Type B pancreatic cell (in vitro differentiated cells): ENCODE measurements at regions not wholly inside any gene's neighbourhood (a gene's known extent, or its start where the extent isn't known, plus 50 kb on each side); places are given as distances from the start of the nearest gene placed in this dataset.

Experiments
- DNase-seq: peaks from one replicate; pipeline ENCODE4 v3.0.0; 2021; ENCODE audit warnings: mixed read lengths; ENCODE audit not compliant: unreplicated experiment; ENCODE audit errors: extremely low spot score
- H3K27ac Mint-ChIP-seq: 2 replicates; pipeline ENCODE4 v1.8.0; 2021; ENCODE audit warnings: mild to moderate bottlenecking, mixed read lengths
- H3K27me3 Mint-ChIP-seq: 2 replicates; pipeline ENCODE4 v1.8.0; 2021; ENCODE audit warnings: mixed read lengths
- H3K36me3 Mint-ChIP-seq: 2 replicates; pipeline ENCODE4 v1.8.0; 2021; ENCODE audit warnings: mixed read lengths
- H3K4me1 Mint-ChIP-seq: one replicate; pipeline ENCODE4 v1.8.0; 2021; ENCODE audit warnings: mixed read lengths; ENCODE audit not compliant: unreplicated experiment
- H3K4me3 Mint-ChIP-seq: 2 replicates; pipeline ENCODE4 v1.8.0; 2021; ENCODE audit warnings: mild to moderate bottlenecking, mixed read lengths
- H3K9me3 Mint-ChIP-seq: 2 replicates; pipeline ENCODE4 v1.8.0; 2021; ENCODE audit warnings: mixed read lengths
- CTCF ChIP-seq: fragments of 200-600 bp; sonication (generic); conservative IDR thresholded peaks from 2 replicates; pipeline ENCODE4 v1.5.0; 2021; ENCODE audit warnings: antibody characterized with exemption, mild to moderate bottlenecking

GRCh38 chr10:61192042-61192441 lies 248.1 kb upstream of the RHOBTB1 start:
- Mint-ChIP-seq H3K27me3 (no peaks in the 10 kb centered on the region), H3K9me3 (peaks cover 9% of the 10 kb centered on the region), H3K36me3 (no peaks in the 10 kb centered on the region), H3K27ac (no peak overlapping the region), H3K4me1 (no peaks in the 10 kb centered on the region), H3K4me3 (no peak overlapping the region)
- TF ChIP-seq CTCF, result no peak
- DNase-seq, result no peak

- TF ChIP-seq CTCF, result no peak
- no peaks in the 10 kb centered on the region for H3K27me3 Mint-ChIP-seq
- DNase-seq, result no peak
- peaks cover 9% of the 10 kb centered on the region for H3K9me3 Mint-ChIP-seq
- no peak overlapping the region for H3K4me3 Mint-ChIP-seq
- no peaks in the 10 kb centered on the region for H3K36me3 Mint-ChIP-seq
- H3K27ac Mint-ChIP-seq, result no peak overlapping the region
- H3K4me1 Mint-ChIP-seq, result no peaks in the 10 kb centered on the region
These were observed 245.9 kb upstream of the RHOBTB1 start for GRCh38 chr10:61189912-61190311.

DNA sequence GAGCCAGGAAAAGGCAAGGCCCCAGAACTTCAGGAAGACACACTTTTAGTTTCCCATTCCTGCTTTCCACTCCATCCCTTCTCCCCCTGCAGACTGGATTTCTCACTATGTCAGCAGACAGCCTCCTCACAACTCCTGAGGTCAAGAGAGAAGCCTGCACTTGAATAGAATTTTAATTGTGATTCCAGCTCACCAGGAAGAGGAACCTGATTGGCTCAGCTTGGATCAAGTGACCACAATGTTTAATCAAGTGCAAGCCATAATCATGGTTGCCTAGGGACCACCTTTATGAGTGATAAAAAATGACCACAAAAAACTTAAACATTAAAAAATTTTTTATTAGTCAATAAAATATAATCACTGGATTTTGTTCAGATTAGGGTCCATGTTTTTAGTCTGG lies 244.7 kb upstream of the RHOBTB1 start:
- no peak overlapping the region for H3K4me3 Mint-ChIP-seq
- no peak overlapping the region for H3K27ac Mint-ChIP-seq
- H3K4me1 Mint-ChIP-seq, result no peaks in the 10 kb centered on the region
- TF ChIP-seq CTCF, result no peak
- no peak for DNase-seq
- peaks cover 5% of the 10 kb centered on the region for H3K9me3 Mint-ChIP-seq
- no peaks in the 10 kb centered on the region for H3K27me3 Mint-ChIP-seq
- no peaks in the 10 kb centered on the region for H3K36me3 Mint-ChIP-seq

GRCh38 chr10:61188101-61188500 lies 244.1 kb upstream of the RHOBTB1 start:
- Mint-ChIP-seq H3K27ac (no peak overlapping the region), H3K36me3 (no peaks in the 10 kb centered on the region), H3K4me1 (no peaks in the 10 kb centered on the region), H3K4me3 (no peak overlapping the region), H3K27me3 (no peaks in the 10 kb centered on the region), H3K9me3 (peaks cover 2% of the 10 kb centered on the region)
- no peak for TF ChIP-seq CTCF
- DNase-seq, result no peak

GRCh38 chr10:61187601-61188000 lies 243.6 kb upstream of the RHOBTB1 start:
- no peak overlapping the region for H3K27ac Mint-ChIP-seq
- H3K36me3 Mint-ChIP-seq, result no peaks in the 10 kb centered on the region
- H3K9me3 Mint-ChIP-seq, result no peaks in the 10 kb centered on the region
- no peak for TF ChIP-seq CTCF
- no peak for DNase-seq
- H3K4me3 Mint-ChIP-seq, result no peak overlapping the region
- no peaks in the 10 kb centered on the region for H3K4me1 Mint-ChIP-seq
- peaks cover under 1% of the 10 kb centered on the region for H3K27me3 Mint-ChIP-seq

GRCh38 chr10:61186408-61186807 lies 242.4 kb upstream of the RHOBTB1 start:
- H3K4me3 Mint-ChIP-seq, result no peak overlapping the region
- no peak for DNase-seq
- no peaks in the 10 kb centered on the region for H3K36me3 Mint-ChIP-seq
- TF ChIP-seq CTCF, result no peak
- H3K27me3 Mint-ChIP-seq, result peaks cover 4% of the 10 kb centered on the region
- H3K9me3 Mint-ChIP-seq, result no peaks in the 10 kb centered on the region
- H3K27ac Mint-ChIP-seq, result no peak overlapping the region
- H3K4me1 Mint-ChIP-seq, result no peaks in the 10 kb centered on the region
